UCSD-AML1 (cell line): ENCODE measurements at regions not wholly inside any gene's neighbourhood (a gene's known extent, or its start where the extent isn't known, plus 50 kb on each side); places are given as distances from the start of the nearest gene placed in this dataset.

Source experiments
- DNase-seq: peaks from one replicate; lab custom pipeline; 2025; ENCODE audit not compliant: unreplicated experiment; lab: John Stamatoyannopoulos, UW

DNA sequence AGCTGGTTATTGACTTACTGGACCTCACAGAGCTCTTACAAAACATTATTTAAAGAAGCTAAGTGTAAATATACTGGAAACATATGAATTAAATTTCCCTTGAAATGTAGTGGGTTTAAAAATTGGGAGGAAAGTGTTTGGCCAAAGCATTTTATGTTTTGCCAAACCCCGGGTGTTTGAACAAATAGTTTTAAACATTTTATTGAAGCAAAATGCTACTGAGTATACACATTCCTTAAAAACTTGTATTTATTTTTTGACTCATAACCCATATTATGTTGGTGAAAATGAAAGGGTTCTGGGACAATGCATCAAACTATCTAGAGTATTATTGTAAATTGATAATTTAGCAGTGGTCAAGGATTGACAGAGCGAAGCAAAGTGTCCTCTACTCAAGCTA lies 1048.5 kb downstream of the SLC6A15 start:
- DNase-seq = no peak

DNA sequence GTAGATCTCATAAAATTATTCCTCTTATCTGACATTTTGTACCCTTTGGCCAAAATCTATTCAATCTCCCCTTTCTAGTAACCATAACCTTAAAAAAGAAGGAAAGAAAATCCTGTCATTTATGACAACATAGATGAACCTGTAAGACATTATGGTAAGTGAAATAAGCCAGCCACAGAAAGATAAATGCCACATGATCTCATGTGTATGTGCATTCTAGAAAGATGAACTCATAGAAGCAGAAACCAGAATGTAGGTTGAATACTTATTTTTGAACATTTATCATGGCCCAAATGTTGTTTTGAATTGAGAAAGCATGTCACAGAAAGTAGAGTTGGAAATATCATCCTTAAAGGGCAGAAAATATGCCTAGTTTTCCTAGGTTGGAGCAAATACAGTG lies 1053.6 kb downstream of the SLC6A15 start:
- DNase-seq = no peak

GRCh38 chr12:83856803-83857202 lies 1055.8 kb downstream of the SLC6A15 start:
- no peak for DNase-seq

- no peak for DNase-seq
Observed at GRCh38 chr12:83850531-83850930, 1062.1 kb downstream of the SLC6A15 start.

DNA sequence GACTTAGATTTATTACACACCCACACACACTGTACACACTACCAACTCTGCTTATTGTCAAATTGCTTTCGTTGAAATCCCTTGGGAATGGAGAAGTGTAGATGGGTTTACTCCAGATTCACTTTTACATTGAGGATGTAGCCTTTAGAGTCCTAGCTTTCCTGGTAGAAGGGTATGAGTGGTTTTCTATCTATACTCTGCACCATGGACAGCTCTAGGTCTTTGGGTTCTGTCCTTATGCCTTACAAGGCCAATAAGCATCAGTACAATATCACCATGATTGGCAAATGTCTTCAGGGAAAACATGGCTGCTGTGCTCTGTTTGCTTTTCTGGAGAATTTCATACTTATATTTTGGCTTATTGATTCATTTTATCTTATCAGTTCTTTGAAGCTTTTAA lies 1063.9 kb downstream of the SLC6A15 start:
- DNase-seq = no peak

- DNase-seq = no peak
Observed at GRCh38 chr12:83843541-83843940, 1069.1 kb downstream of the SLC6A15 start.

DNA sequence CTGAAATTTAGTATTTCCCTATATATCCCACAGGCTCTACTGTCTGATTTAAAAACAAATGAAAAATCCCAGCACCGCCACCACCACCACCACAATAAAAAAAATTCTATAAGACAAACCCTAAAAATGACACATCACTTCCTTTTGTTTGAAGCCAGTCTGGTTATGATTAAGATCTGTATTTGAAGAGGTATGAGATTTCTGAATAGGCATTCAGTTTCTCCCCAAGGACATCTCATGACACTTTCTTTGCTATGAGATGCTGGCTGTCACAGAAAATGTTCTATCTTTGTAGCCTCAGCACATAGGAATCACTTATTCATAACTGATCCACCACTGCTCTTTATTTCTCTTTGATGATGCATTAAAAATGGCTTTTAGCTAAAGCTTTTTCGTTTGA lies 1071.0 kb downstream of the SLC6A15 start:
- DNase-seq = no peak

GRCh38 chr12:83827860-83828259 lies 1084.7 kb downstream of the SLC6A15 start:
- DNase-seq = peak; percentile 10

- DNase-seq = no peak
Observed at GRCh38 chr12:83827193-83827592, 1085.4 kb downstream of the SLC6A15 start.

GRCh38 chr12:83826112-83826511 lies 1086.5 kb downstream of the SLC6A15 start:
- peak; percentile 30 for DNase-seq

- peak; percentile 67 for DNase-seq
Observed at GRCh38 chr12:83823386-83824045, 1089.1 kb downstream of the SLC6A15 start.

DNA sequence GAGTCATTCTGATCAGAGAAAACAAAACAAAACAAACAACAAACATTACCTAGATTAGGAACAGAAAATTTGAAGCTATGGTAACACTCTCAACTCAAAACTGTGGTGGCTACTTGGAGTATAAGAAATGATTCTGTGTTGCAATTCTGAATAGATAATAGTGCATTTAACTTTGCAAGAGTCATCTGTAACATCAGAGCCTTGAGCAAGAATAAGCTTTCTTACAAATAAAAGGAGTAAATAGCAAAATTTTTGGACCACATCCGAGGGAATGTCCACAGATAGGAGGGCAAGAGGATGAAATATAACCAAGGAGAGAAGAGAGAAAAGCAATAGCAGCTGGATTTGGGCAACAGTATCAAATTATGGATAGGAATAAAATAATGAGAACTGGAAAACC lies 1090.6 kb downstream of the SLC6A15 start:
- no peak for DNase-seq

- no peak for DNase-seq
Observed at GRCh38 chr12:83818881-83819280, 1093.7 kb downstream of the SLC6A15 start.

- DNase-seq = no peak
Observed at GRCh38 chr12:83817730-83818129, 1094.9 kb downstream of the SLC6A15 start.

- no peak for DNase-seq
Observed at GRCh38 chr12:83808591-83808990, 1104.0 kb downstream of the SLC6A15 start.

GRCh38 chr12:83807871-83808270 lies 1104.7 kb downstream of the SLC6A15 start:
- no peak for DNase-seq

DNA sequence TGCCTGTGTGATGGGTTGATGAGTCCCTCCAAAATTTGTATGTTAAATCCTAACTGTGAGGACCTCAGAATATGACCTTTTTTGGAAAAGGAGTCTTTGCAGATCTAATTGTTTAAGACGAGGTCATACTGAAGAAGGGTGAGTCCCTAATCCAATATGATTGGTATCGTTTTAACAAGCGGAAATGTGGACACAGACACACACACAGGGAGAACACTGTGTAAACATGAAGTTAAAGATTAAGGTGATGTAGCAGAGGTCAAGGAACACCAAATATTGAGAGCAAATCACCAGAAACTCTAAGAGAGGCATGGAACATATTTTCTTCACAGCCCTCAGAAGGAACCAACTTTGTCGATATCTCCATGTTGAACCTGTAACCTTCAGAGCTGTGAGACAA lies 1106.7 kb downstream of the SLC6A15 start:
- no peak for DNase-seq

DNA sequence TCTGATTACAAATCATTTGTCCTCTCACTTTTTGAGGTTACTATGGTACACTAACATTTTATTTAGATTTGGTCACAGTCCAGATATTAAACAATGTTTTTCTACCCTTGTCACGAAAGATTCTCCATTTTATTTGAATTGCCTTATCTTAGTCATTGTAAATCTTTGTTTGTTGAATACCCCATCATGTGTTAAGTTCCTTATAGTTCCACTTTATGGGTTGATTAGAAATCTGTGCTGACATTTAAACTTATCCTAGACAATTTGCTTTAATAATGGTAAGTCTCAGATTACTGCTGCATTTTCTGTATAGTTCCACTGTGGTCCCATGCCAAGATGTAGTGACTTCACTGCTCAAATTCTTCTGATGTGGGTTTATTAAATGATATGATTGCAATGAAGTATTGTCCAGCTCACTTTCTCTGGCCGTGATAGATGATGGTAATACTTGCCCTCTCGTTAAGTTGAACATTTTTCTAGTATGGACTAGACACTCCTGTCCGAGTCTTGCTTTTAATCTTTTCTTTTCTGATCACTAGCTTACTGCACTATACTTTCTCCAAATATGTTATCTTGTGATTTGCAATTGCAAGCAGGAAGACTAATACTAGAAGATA lies 1107.3 kb downstream of the SLC6A15 start:
- DNase-seq = no peak

- DNase-seq = no peak
Observed at GRCh38 chr12:83801972-83802371, 1110.6 kb downstream of the SLC6A15 start.

DNA sequence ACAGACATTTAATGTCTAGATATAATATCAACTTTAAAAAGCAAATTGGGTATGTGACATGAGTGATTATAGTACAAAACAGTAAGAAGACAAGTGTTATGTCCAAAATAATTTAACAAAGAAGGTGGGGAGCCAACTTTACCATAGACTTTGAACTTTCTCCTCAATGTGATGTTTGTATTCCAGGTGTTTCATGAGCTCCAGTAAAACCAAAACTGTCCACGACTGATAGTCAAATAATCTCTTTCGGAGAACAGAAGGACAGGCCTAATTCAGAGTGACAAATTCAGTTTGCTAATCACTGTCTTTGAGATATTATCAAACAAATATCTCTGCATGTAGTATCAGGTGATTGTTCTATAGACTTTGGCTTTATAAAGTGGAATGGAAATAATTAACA lies 1112.6 kb downstream of the SLC6A15 start:
- no peak for DNase-seq

- no peak for DNase-seq
Observed at GRCh38 chr12:83796531-83796930, 1109.8 kb downstream of the TMTC2 start.

- DNase-seq = no peak
Observed at GRCh38 chr12:83793616-83794015, 1106.9 kb downstream of the TMTC2 start.

DNA sequence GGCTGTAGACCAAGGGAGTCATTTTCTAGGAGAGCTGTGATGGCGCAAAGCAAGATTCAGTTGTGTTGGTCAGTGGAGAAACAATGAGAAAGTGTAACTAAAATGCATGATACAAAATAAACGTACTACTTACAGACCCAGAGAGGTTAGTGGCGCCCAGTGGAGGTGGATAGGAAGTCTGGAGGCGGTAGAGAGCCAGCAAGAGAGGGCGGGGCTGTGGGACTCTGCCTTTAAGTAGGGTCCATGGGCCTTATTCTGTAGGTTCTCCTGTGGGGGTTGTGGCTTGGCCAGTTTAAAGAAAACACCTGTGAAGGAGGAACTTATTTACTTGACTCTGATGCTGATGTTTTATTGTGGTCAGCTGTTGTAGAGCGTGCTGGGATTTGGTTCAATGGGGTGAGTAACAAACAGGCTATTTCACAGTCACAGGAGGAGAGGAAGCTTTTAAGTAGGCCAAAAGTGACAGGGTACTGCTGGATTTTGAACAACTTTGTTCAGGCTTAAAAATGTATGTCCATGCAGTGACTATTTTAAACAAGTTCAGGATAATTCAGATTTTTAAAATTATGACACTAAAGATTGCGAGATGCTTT lies 1097.7 kb downstream of the TMTC2 start:
- DNase-seq = no peak
